ENCODE measurements at regions not wholly inside any gene's neighbourhood (a gene's known extent, or its start where the extent isn't known, plus 50 kb on each side); places are given as distances from the start of the nearest gene placed in this dataset.
"Not testable (repeated sequence)": the region's sequence is repeated elsewhere in the genome, so short reads cannot be mapped to it uniquely, and the experiment has no call there.

GRCh38 chr7:12493407-12493806, 77.1 kb upstream of the SCIN start:
- no peak overlapping the region for H3K4me3 ChIP-seq (ENCODE audit: low read depth, low read length)
- no peak for TF ChIP-seq CTCF (IDR thresholded peaks at IDR 0.05; ENCODE audit: low read depth, low read length)

- TF ChIP-seq CTCF (IDR thresholded peaks at IDR 0.05; ENCODE audit: low read depth, low read length), result no peak
- no peak overlapping the region for H3K4me3 ChIP-seq (ENCODE audit: low read depth, low read length)
Measured at GRCh38 chr7:12493863-12494686, 76.4 kb upstream of the SCIN start.

GRCh38 chr7:12494687-12495024, 75.9 kb upstream of the SCIN start:
- H3K4me3 ChIP-seq (ENCODE audit: low read depth, low read length), result no peak overlapping the region
- TF ChIP-seq CTCF (IDR thresholded peaks at IDR 0.05; ENCODE audit: low read depth, low read length), result no peak

GRCh38 chr7:12496901-12497674, 73.4 kb upstream of the SCIN start:
- H3K4me3 ChIP-seq (ENCODE audit: low read depth, low read length), result not testable (repeated sequence)

GRCh38 chr7:12504149-12504548, 66.4 kb upstream of the SCIN start:
- H3K4me3 ChIP-seq (ENCODE audit: low read depth, low read length), result no peak overlapping the region
- no peak for TF ChIP-seq CTCF (IDR thresholded peaks at IDR 0.05; ENCODE audit: low read depth, low read length)

GRCh38 chr7:12508005-12508404, 62.5 kb upstream of the SCIN start:
- no peak for TF ChIP-seq CTCF (IDR thresholded peaks at IDR 0.05; ENCODE audit: low read depth, low read length)
- H3K4me3 ChIP-seq (ENCODE audit: low read depth, low read length), result no peak overlapping the region

GRCh38 chr7:12508554-12508953, 62.0 kb upstream of the SCIN start:
- no peak for TF ChIP-seq CTCF (IDR thresholded peaks at IDR 0.05; ENCODE audit: low read depth, low read length)
- H3K4me3 ChIP-seq (ENCODE audit: low read depth, low read length), result no peak overlapping the region
